Thyroid gland (tissue), 4 donors: ENCODE measurements at regions not wholly inside any gene's neighbourhood (a gene's known extent, or its start where the extent isn't known, plus 50 kb on each side); places are given as distances from the start of the nearest gene placed in this dataset.

Source experiments
- POLR2A ChIP-seq, 2 donors: fragments of 450-650 bp; IDR thresholded peaks; one replicate each; pipeline ENCODE4 v1.6.1; 2017; ENCODE audit warnings: antibody characterized with exemption in 2 of 2, mild to moderate bottlenecking in 2 of 2, moderate library complexity in 1 of 2
- TF ChIP-seq, protein P1 (sequence below), 6 experiments: fragments of 200-600 bp in 3 of 6; fragments of 450-650 bp in 3 of 6; sonication (generic) in 3 of 6; IDR thresholded peaks; one replicate each; pipeline ENCODE4 v1.5.1; 2016 to 2019; ENCODE audit warnings: antibody characterized with exemption in 6 of 6, mild to moderate bottlenecking in 2 of 6, inconsistent platforms in 1 of 6, moderate library complexity in 1 of 6

- TF ChIP-seq, protein P1, sequence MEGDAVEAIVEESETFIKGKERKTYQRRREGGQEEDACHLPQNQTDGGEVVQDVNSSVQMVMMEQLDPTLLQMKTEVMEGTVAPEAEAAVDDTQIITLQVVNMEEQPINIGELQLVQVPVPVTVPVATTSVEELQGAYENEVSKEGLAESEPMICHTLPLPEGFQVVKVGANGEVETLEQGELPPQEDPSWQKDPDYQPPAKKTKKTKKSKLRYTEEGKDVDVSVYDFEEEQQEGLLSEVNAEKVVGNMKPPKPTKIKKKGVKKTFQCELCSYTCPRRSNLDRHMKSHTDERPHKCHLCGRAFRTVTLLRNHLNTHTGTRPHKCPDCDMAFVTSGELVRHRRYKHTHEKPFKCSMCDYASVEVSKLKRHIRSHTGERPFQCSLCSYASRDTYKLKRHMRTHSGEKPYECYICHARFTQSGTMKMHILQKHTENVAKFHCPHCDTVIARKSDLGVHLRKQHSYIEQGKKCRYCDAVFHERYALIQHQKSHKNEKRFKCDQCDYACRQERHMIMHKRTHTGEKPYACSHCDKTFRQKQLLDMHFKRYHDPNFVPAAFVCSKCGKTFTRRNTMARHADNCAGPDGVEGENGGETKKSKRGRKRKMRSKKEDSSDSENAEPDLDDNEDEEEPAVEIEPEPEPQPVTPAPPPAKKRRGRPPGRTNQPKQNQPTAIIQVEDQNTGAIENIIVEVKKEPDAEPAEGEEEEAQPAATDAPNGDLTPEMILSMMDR (IDR thresholded peaks at IDR 0.05), result no peak
- TF ChIP-seq POLR2A (IDR thresholded peaks at IDR 0.05), result no peak
Observed at GRCh38 chr11:45428116-45428515, 142.0 kb upstream of the SYT13 start.
